Stimulated activated memory B cell treated with anti-CD40 and anti-IgM and Interleukin-4, amounts not matched to agents 10 μg/mL and 1 μg/mL and 100 μg/mL, for 72 hours (primary cell): ENCODE measurements at regions not wholly inside any gene's neighbourhood (a gene's known extent, or its start where the extent isn't known, plus 50 kb on each side); places are given as distances from the start of the nearest gene placed in this dataset.

Source experiments
- ATAC-seq: fragments of 150-1000 bp; cut with Tn5 transposase; 2 replicates; pipeline ENCODE4 v1.10.0; 2021
- H3K27ac Mint-ChIP-seq: one replicate; pipeline ENCODE4 v1.8.0; 2022; ENCODE audit warnings: mild to moderate bottlenecking, mixed read lengths
- H3K27me3 Mint-ChIP-seq: one replicate; pipeline ENCODE4 v1.8.0; 2022; ENCODE audit warnings: mixed read lengths
- H3K36me3 Mint-ChIP-seq: one replicate; pipeline ENCODE4 v1.8.0; 2022; ENCODE audit warnings: mixed read lengths
- H3K4me1 Mint-ChIP-seq: one replicate; pipeline ENCODE4 v1.8.0; 2022; ENCODE audit warnings: mixed read lengths
- H3K4me3 Mint-ChIP-seq: one replicate; pipeline ENCODE4 v1.8.0; 2022; ENCODE audit warnings: mild to moderate bottlenecking, moderate library complexity, mixed read lengths
- H3K9me3 Mint-ChIP-seq: one replicate; pipeline ENCODE4 v1.8.0; 2022; ENCODE audit warnings: mixed read lengths

DNA sequence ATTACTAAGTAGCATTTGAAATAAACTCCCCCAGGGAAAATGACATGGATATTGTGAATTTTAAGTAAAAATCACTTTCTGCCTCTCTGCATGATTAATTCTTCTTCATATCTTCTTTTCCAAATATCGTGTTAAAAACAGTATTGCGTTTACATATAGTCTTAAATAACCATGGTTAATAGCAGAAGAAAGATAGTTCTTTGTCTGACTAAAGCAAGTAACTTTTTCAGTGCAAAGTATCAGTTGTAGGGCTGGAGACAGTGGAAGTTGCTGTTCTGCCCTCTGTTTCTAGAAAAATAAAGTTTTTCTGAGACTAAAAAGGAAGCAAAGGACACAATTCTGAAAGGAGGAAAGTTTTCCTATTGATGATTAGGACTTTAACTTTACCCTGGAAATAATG is 330.2 kb downstream of the NDFIP2 start:
- H3K27ac Mint-ChIP-seq: no peak overlapping the region
- H3K9me3 Mint-ChIP-seq: peaks cover 3% of the 10 kb centered on the region
- no peaks in the 10 kb centered on the region for H3K27me3 Mint-ChIP-seq
- H3K4me1 Mint-ChIP-seq: peaks cover 19% of the 10 kb centered on the region
- ATAC-seq: no peak
- no peaks in the 10 kb centered on the region for H3K36me3 Mint-ChIP-seq
- H3K4me3 Mint-ChIP-seq: no peak overlapping the region

DNA sequence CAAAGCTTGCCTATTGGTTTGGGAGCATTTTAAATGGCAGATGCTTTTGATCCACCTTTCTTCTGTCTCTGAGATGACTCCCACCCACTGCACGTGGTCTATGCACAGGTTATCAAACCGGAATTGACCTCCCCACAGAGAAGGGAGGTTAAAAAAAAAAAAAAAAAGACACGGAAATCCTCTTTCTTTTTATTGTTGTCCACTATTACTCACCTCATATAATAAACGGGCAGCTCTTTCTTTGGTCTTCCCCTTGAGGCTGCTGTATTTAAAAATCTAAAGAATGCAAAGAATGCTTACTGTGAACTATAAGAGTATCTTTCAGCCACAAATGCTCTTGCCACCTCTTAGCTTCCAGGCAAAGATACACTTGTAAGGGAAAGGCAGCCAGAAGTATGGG is 329.7 kb downstream of the NDFIP2 start:
- ATAC-seq: no peak

DNA sequence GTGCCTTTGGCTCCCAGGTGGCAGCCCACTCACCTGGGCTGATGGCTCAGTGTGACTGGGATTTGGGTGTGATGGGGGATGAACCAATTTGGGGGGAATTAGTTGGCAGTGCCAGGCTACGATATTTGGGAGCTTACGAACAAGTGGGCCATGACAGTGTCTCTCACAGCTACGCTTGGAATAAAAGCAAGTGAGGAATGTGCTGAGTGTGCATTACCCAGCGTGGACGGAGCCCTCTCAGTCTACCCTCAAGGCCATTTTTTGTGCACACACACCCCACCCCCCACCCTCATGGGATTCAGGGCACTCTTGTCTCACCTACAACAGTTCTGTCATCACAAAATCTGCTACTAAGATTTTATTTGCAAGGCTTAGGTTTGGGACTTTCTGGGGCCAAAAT is 329.1 kb downstream of the NDFIP2 start:
- Mint-ChIP-seq H3K27me3 (no peaks in the 10 kb centered on the region), H3K36me3 (no peaks in the 10 kb centered on the region), H3K4me3 (no peak overlapping the region), H3K27ac (no peak overlapping the region), H3K9me3 (peaks cover under 1% of the 10 kb centered on the region), H3K4me1 (peaks cover 19% of the 10 kb centered on the region)
- no peak for ATAC-seq

More for the DNA sequence above, 329.7 kb downstream of the NDFIP2 start:
- H3K9me3 Mint-ChIP-seq: peaks cover 3% of the 10 kb centered on the region
- H3K4me3 Mint-ChIP-seq: no peak overlapping the region
- no peaks in the 10 kb centered on the region for H3K27me3 Mint-ChIP-seq
- H3K4me1 Mint-ChIP-seq: peaks cover 19% of the 10 kb centered on the region
- H3K36me3 Mint-ChIP-seq: no peaks in the 10 kb centered on the region
- no peak overlapping the region for H3K27ac Mint-ChIP-seq

DNA sequence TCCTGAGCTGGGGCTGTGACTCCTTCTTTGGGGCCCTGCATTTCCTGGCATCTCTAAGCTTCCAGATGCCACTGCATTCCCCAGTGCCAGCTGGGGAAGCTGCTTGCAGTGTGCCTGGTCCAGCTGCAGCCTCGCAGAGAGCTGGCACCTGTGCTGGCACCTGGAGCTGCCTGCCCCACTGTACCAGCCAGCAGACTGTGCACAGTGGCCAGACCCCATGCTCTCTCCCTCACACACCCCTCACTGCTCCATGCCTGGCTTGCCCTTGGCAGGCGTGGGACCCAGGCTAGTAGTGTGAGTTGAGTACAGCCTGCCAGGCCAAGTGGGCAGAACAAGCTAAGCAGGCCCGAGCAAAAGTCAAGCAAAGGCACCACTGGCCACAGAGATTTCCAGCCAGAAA is 327.5 kb downstream of the NDFIP2 start:
- Mint-ChIP-seq H3K4me1 (peaks cover 27% of the 10 kb centered on the region), H3K27ac (no peak overlapping the region), H3K27me3 (no peaks in the 10 kb centered on the region), H3K9me3 (no peaks in the 10 kb centered on the region), H3K36me3 (no peaks in the 10 kb centered on the region), H3K4me3 (no peak overlapping the region)
- ATAC-seq: no peak

DNA sequence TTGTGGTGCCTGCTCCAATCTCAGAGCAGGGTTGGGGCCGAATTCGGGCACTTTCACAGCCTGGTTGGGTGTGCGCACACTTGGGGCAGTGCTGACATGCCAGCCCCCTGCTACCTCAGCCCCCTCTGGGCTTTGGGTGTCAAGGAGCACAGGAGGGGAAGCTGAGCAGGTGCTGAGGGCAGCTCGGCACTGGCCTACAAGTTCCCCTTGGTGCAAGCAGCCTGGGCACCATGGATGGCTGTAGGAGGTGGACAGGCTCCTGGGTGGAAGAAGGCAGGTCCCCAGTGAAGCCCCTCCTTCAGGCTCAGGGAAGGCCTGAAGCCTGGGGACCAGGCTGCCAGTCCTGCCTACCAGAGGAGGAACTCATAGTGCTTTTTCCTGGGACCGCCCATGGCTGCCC is 326.6 kb downstream of the NDFIP2 start:
- no peaks in the 10 kb centered on the region for H3K36me3 Mint-ChIP-seq
- no peak overlapping the region for H3K4me3 Mint-ChIP-seq
- H3K27ac Mint-ChIP-seq: no peak overlapping the region
- H3K27me3 Mint-ChIP-seq: no peaks in the 10 kb centered on the region
- ATAC-seq: no peak
- H3K4me1 Mint-ChIP-seq: peaks cover 23% of the 10 kb centered on the region
- no peaks in the 10 kb centered on the region for H3K9me3 Mint-ChIP-seq

DNA sequence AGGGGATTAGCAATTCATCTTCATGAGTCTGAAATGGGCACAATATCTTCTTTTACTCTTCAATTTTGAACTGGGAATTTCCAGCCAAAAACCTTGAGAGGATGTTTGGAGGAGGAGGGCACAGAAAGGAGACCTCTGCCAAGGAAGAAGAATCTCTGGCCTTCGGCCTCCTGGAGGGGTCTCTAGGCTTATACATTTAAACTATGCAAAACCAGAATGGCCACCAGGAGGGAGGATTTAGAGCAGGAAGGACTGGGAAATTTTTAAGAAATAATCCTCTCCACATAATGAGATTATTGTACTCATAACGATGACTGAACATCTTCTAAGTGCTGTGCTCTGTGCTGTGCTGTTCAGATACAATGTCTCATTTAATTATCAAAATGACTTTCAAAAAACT is 325.9 kb downstream of the NDFIP2 start:
- H3K27ac Mint-ChIP-seq: no peak overlapping the region
- H3K4me3 Mint-ChIP-seq: no peak overlapping the region
- H3K9me3 Mint-ChIP-seq: no peaks in the 10 kb centered on the region
- peaks cover 15% of the 10 kb centered on the region for H3K4me1 Mint-ChIP-seq
- no peaks in the 10 kb centered on the region for H3K36me3 Mint-ChIP-seq
- H3K27me3 Mint-ChIP-seq: no peaks in the 10 kb centered on the region
- ATAC-seq: no peak

DNA sequence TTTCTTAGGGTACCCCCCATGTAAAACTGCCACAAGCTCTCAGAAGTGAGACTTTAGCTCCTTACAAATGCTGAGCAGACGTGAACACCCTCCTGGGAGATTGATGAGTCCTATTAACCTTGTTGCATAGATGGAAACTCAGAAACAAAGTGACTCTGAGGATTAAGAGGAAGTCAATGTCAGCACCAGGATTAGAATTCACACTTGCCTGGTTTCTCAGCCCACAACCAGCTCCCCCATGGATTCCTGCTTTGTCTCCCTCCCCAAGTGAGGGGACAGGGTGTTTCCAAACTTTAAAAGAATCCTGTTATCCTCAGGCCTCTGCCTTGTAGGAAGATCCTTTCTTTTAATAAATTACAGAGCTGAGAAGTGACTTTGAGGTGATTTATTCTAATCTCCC is 324.4 kb downstream of the NDFIP2 start:
- H3K4me1 Mint-ChIP-seq: peaks cover 13% of the 10 kb centered on the region
- H3K27ac Mint-ChIP-seq: no peak overlapping the region
- no peaks in the 10 kb centered on the region for H3K27me3 Mint-ChIP-seq
- no peaks in the 10 kb centered on the region for H3K9me3 Mint-ChIP-seq
- no peak overlapping the region for H3K4me3 Mint-ChIP-seq
- H3K36me3 Mint-ChIP-seq: no peaks in the 10 kb centered on the region
- no peak for ATAC-seq

DNA sequence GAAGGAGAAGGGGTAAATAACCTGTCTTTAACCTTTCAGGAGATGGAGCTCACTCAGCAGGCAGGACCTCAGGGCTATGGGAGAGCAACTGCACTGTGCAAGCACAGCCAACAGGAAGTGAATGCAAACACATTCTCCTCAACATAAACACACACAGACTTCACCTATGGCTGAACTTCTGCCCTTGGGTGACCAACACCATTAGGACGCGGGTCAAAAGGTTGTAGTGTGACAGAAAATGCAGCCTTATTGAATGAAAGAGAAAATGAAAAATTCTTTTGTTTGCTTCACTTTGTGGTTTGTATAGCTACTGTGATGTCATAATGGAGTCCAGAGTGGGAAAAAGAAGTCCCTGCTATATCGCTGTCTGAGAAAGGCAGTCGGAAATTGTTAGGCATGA is 323.0 kb downstream of the NDFIP2 start:
- H3K36me3 Mint-ChIP-seq: no peaks in the 10 kb centered on the region
- no peaks in the 10 kb centered on the region for H3K27me3 Mint-ChIP-seq
- H3K27ac Mint-ChIP-seq: no peak overlapping the region
- ATAC-seq: no peak
- H3K9me3 Mint-ChIP-seq: no peaks in the 10 kb centered on the region
- no peak overlapping the region for H3K4me3 Mint-ChIP-seq
- peaks cover 13% of the 10 kb centered on the region for H3K4me1 Mint-ChIP-seq

DNA sequence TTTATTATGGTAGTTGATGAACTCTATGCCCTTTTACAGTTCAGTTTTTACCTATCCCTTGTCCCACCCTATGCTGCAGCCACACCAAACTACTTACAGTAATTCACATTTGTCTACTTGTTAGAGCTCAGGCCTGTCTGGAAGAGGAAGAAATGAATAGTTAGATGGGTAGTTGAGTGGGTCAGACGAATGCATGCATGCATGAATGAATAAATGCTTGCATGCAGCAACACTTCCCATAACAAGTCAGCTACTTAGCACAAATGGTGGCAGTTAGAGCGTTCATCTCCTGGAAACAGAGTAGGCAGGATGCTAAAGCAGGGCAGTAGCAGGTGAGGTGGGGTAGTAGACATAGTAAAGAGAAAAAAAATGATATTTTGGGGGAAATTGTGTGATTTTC is 322.3 kb downstream of the NDFIP2 start:
- no peak for ATAC-seq
- no peaks in the 10 kb centered on the region for H3K36me3 Mint-ChIP-seq
- H3K9me3 Mint-ChIP-seq: no peaks in the 10 kb centered on the region
- no peak overlapping the region for H3K4me3 Mint-ChIP-seq
- H3K4me1 Mint-ChIP-seq: peaks cover 13% of the 10 kb centered on the region
- no peak overlapping the region for H3K27ac Mint-ChIP-seq
- no peaks in the 10 kb centered on the region for H3K27me3 Mint-ChIP-seq

DNA sequence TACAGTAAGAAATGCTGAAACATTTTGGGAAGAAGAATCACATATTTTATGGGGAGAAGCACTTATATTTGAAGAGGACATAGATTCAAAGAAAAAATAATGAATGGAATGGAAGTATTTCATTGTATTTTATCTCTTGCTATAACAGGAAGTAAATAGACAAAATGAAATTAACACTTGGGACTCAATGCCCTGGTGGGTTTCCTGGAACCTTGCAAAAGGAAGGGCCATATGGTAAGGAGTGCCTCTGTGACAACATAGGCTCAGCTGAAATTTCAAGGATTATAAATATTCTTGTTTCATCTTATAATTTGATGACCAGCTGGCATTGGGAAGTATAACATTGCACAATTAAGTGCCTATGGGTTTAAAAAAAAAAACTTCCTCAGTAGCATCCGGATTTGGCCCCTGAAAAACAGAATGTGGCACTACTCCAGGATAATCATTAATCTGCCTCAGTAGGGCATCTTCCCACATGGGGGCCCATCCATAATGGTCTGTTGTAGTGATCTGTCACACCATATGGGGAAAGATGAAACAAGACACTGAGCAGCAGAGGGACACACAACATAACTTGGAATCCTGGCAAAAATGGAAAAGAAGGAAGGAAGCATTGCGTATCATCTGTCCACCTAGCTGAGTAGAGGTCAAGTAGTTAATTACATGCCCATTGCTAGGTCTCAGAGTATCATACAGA is 321.6 kb downstream of the NDFIP2 start:
- Mint-ChIP-seq H3K4me3 (no peak overlapping the region), H3K27me3 (no peaks in the 10 kb centered on the region), H3K9me3 (no peaks in the 10 kb centered on the region), H3K4me1 (peaks cover 13% of the 10 kb centered on the region), H3K27ac (no peak overlapping the region), H3K36me3 (no peaks in the 10 kb centered on the region)
- no peak for ATAC-seq

DNA sequence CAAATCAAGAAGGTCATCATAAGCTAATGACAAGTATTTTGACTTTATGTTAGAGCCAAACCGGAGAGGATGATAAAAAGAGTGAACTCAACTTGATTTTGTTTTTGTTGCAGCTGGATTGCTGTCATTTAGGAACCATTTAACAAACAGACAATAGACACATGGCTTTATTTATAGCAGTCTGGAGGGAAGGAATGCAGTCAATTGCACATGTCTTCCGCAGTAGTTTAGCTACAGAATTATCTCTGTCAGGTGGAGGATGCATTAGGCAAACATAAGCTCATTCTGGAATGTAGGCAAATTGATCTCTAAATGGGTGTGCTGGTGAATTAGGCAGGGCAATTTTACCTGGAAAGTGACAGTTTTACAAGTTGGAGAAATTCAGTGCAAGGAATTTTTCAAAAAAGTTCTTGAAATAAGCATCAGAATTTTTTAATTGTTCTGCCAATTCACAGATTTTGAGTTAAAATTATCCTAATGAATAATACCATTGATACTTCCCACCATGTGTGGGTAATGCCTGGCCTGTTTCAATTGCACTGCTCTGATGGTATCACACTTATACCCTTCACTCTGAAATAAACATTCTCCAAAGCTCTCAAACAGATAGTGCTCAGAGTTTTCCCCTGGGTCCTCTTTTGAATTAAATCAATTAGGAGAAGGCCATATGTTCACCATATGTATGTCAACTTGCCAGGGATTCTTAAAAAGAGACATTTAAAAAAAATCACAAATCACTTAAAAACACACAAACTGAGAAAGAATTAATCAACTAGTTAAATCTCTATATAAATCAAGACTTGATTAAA is 318.3 kb downstream of the NDFIP2 start:
- H3K27ac Mint-ChIP-seq: no peak overlapping the region
- no peaks in the 10 kb centered on the region for H3K36me3 Mint-ChIP-seq
- no peak for ATAC-seq
- H3K27me3 Mint-ChIP-seq: no peaks in the 10 kb centered on the region
- H3K4me1 Mint-ChIP-seq: peaks cover 13% of the 10 kb centered on the region
- H3K9me3 Mint-ChIP-seq: no peaks in the 10 kb centered on the region
- H3K4me3 Mint-ChIP-seq: no peak overlapping the region

DNA sequence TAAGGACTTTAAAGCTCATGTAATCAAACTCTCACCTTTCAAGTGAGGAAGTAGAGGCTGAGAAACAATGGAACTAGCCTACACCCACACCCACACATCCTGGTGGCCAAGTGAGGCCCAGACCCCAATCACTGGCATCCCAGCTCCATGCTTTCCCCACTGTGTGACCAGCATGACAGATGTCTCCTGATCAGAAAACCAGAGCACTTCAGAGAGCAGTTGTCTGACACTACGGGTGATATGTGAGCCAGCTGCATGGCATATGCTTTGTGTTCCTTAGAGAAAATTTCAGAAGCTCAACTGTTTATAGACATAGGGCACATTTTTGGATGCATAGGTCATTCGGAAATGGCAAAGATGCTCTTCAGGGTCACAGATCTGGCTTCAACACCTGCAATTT is 315.2 kb downstream of the NDFIP2 start:
- no peak overlapping the region for H3K4me3 Mint-ChIP-seq
- no peaks in the 10 kb centered on the region for H3K27me3 Mint-ChIP-seq
- H3K27ac Mint-ChIP-seq: no peak overlapping the region
- H3K9me3 Mint-ChIP-seq: no peaks in the 10 kb centered on the region
- no peak for ATAC-seq
- no peaks in the 10 kb centered on the region for H3K36me3 Mint-ChIP-seq
- no peaks in the 10 kb centered on the region for H3K4me1 Mint-ChIP-seq

DNA sequence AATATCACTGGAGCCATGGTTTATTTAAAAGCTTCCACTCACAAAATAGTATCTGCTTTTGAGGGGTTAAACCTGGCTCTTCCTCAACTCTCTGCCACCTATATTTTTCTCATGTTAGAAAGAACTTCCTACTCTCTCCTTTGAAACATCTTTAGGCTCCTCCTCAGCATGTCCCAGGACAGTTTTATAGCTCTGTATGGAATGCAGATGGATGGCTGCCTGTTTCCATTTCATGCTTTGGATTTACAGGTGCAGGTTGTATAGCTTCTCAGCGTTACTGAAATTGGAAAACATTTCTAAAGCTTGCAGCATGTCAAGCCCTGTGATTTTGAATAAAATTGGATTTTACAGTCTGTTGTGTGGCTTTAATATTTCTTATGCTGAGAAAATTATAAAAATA is 314.0 kb downstream of the NDFIP2 start:
- Mint-ChIP-seq H3K36me3 (no peaks in the 10 kb centered on the region), H3K27me3 (no peaks in the 10 kb centered on the region), H3K9me3 (no peaks in the 10 kb centered on the region), H3K4me3 (no peak overlapping the region), H3K4me1 (no peaks in the 10 kb centered on the region), H3K27ac (no peak overlapping the region)
- no peak for ATAC-seq

DNA sequence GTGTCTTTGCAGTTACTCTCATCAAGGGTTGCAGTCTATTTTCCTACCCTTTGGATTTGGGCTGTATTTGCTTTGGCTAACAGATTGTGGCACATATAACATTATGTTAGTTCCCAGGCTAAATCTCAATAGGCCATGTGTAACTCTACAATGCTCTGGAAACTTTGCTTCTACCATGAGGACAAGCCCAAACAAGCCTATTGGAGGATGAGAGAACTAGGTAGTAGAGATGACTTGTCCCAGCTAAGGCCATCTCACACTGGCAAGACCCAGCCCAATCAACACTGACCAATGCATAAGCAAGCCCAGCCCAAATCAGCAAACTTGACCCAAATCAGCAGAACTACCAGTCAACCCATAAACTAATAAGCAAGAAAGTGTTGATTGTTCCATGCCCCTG is 311.8 kb downstream of the NDFIP2 start:
- H3K4me3 Mint-ChIP-seq: no peak overlapping the region
- no peaks in the 10 kb centered on the region for H3K27me3 Mint-ChIP-seq
- no peaks in the 10 kb centered on the region for H3K36me3 Mint-ChIP-seq
- no peak overlapping the region for H3K27ac Mint-ChIP-seq
- no peak for ATAC-seq
- no peaks in the 10 kb centered on the region for H3K9me3 Mint-ChIP-seq
- no peaks in the 10 kb centered on the region for H3K4me1 Mint-ChIP-seq

DNA sequence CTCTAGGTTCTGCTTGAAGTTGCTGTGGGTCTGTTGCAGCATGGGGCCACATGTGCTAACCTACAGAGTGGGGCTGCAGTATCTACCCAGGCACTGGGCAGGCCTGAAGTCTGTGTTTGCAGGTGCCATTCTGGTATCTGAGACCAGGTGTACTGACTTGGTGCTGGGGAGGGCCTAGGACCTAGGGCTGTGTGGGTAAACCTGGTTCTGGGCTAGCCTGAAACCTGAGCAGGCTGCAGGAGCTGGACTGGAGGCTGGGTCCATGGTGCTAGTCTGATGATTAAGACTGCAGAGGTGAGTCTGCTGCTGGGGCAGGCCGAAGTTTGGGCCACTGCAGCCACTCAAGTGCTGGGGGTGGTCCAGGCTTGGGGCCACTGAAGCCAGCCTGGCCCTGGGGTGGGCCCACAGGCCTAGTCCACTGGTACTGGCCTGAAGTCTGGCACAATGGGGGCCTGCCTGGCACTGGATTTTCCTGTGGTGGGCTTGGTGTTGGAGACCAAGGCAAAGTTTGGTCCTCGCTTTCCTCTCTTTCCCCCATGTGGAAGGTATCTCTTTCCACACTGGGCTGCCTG is 310.6 kb downstream of the NDFIP2 start:
- Mint-ChIP-seq H3K4me3 (no peak overlapping the region), H3K9me3 (peaks cover 3% of the 10 kb centered on the region), H3K27me3 (no peaks in the 10 kb centered on the region), H3K36me3 (no peaks in the 10 kb centered on the region), H3K4me1 (no peaks in the 10 kb centered on the region), H3K27ac (no peak overlapping the region)
- ATAC-seq: peak; percentile 24

DNA sequence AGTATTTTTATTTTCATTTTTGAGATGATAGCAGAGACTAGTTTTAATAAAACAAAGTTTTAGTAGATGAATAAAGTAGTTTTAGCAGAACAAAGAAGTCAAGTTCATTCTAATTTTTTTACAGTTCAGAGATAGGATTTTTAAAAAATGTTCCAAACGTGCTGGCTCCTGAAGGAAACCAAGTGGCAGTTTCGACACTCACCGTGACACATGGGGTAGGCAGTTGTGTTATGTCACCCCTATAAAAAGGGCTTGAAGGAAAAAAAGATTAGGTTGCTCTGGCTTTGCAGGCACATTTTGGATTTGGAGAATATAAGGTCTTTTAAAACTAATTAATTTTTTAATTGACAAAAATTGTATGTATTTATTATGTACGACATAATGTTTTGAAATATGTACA is 305.2 kb downstream of the NDFIP2 start:
- Mint-ChIP-seq H3K4me1 (no peaks in the 10 kb centered on the region), H3K36me3 (no peaks in the 10 kb centered on the region), H3K27ac (no peak overlapping the region), H3K4me3 (no peak overlapping the region), H3K27me3 (no peaks in the 10 kb centered on the region), H3K9me3 (peaks cover 3% of the 10 kb centered on the region)
- no peak for ATAC-seq
